ENCODE measurements at regions not wholly inside any gene's neighbourhood (a gene's known extent, or its start where the extent isn't known, plus 50 kb on each side); places are given as distances from the start of the nearest gene placed in this dataset.

DNA sequence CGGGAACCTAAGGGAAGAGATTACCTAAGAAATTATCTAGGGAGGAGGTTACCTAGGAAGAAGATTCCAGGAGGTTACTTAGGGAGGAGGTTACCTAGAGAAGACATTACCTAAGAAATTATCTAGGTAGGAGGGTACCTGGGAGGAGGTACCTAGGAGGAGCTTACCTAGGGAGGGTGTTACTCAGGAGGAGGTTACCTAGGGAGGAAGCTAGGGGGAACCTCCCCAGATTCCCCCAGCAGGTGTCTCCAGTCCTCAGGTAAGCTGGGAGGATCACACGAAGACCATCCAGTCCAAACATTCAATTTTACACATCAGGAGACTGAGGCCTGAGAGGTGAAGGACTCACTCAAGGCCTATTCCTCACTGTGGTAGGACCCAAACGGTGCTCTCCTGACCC, 482.8 kb downstream of the TBC1D22A start:
- TF ChIP-seq POLR2AphosphoS5 (IDR thresholded peaks at IDR 0.05; ENCODE audit: borderline replicate concordance, low read depth, low read length) (no peak), EZH2 (IDR thresholded peaks at IDR 0.05) (no peak), FOXP2 (optimal IDR thresholded peaks at IDR 0.05; ENCODE audit: control extremely low read depth, extremely low read length, insufficient read depth) (no peak)
